Transverse colon (tissue), 4 donors: ENCODE measurements at regions not wholly inside any gene's neighbourhood (a gene's known extent, or its start where the extent isn't known, plus 50 kb on each side); places are given as distances from the start of the nearest gene placed in this dataset.

Source experiments
- DNase-seq: peaks from one replicate; pipeline ENCODE4 v3.0.0-alpha.2; 2019
- H3K27ac ChIP-seq, 4 donors: fragments of 200-600 bp; sonication (generic); 2 replicates each; pipeline ENCODE4 v1.5.1; 2016 to 2018; ENCODE audit warnings: inconsistent platforms in 4 of 4
- H3K27me3 ChIP-seq: fragments of 200-600 bp; sonication (generic); 2 replicates; pipeline ENCODE4 v1.5.1; 2017; ENCODE audit warnings: inconsistent platforms
- H3K36me3 ChIP-seq, 4 donors: fragments of 200-600 bp; sonication (generic); 2 replicates each; pipeline ENCODE4 v1.5.1; 2017 to 2019; ENCODE audit warnings: inconsistent platforms in 4 of 4
- H3K4me1 ChIP-seq, 4 donors: fragments of 200-600 bp; sonication (generic); 2 replicates each; pipeline ENCODE4 v1.5.1; 2017 to 2020; ENCODE audit warnings: inconsistent platforms in 4 of 4
- H3K4me3 ChIP-seq, 4 donors: fragments of 200-600 bp; sonication (generic); 1 replicate in 1 of 4; 2 replicates in 3 of 4; pipeline versions ENCODE4 v1.5.1 to v1.6.1; 2017 to 2019; ENCODE audit warnings: inconsistent platforms in 4 of 4
- H3K9me3 ChIP-seq, 2 donors: fragments of 200-600 bp; sonication (generic); 2 replicates each; pipeline ENCODE4 v1.5.1; 2017 to 2019; ENCODE audit warnings: inconsistent platforms in 2 of 2
- CTCF ChIP-seq, 5 experiments: fragments of 200-600 bp in 3 of 5; fragments of 450-650 bp in 2 of 5; sonication (generic) in 3 of 5; IDR thresholded peaks; 1 replicate in 2 of 5; 2 replicates in 3 of 5; pipeline ENCODE4 v1.5.1; 2016 to 2017; ENCODE audit warnings: antibody characterized with exemption in 5 of 5, inconsistent platforms in 3 of 5, mild to moderate bottlenecking in 2 of 5, moderate library complexity in 1 of 5
- EP300 ChIP-seq: sonication (generic); formaldehyde crosslinking; IDR thresholded peaks from one replicate; pipeline ENCODE4 v1.6.1; 2017; ENCODE audit warnings: antibody characterized with exemption, low read depth
- POLR2A ChIP-seq: fragments of 450-650 bp; IDR thresholded peaks from one replicate; pipeline ENCODE4 v1.6.1; 2016; ENCODE audit warnings: antibody characterized with exemption, mild to moderate bottlenecking, moderate library complexity
- POLR2AphosphoS5 ChIP-seq, 3 donors: sonication (generic); formaldehyde crosslinking; IDR thresholded peaks; one replicate each; pipeline ENCODE4 v1.6.1; 2016; ENCODE audit warnings: antibody characterized with exemption in 3 of 3
- WGBS, 2 donors: methylation state at CpG; one replicate each; pipeline ENCODE4 v1.1.5; 2018; ENCODE audit warnings: low coverage in 1 of 2; 5-methylcytosine and 5-hydroxymethylcytosine counted together
- in situ Hi-C, 4 donors: fragments of 200-750 bp; cut with MboI; loops; one replicate each; pipeline versions ENCODE4 v1.15.0 to v1.15.1; 2017; ENCODE audit warnings: low sequenced_read_pairs in 3 of 4, low pct_ligation_motif_present in 1 of 4, low pct_unique_long_range_greater_than_20kb in 1 of 4
- intact Hi-C: fragments of 100-400 bp; cut with DNase I; formaldehyde crosslinking; loops from one replicate; pipeline ENCODE4 v1.15.1; 2023; ENCODE audit warnings: low total_unique reads

GRCh38 chr3:31048143-31048542 is 153.7 kb upstream of the GADL1 start:
- H3K27me3 ChIP-seq, result no peaks in the 10 kb centered on the region
- intact Hi-C loops, result no loop called here
- H3K36me3 ChIP-seq, result no peaks in the 10 kb centered on the region
- WGBS, 2 donors, result 83 to 93% methylated on average over 2 of the region's 2 CpGs
- H3K9me3 ChIP-seq, result peaks cover under 1 to 2% of the 10 kb centered on the region in 2 donors
- in situ Hi-C loops, result no loop called here
- no peaks in the 10 kb centered on the region for H3K4me1 ChIP-seq
- TF ChIP-seq CTCF (IDR thresholded peaks at IDR 0.05), result no peak
- H3K4me3 ChIP-seq, result no peak overlapping the region
- no peak for DNase-seq
- H3K27ac ChIP-seq, result no peak overlapping the region

- Histone ChIP-seq H3K4me3 (no peak overlapping the region), H3K27ac (no peak overlapping the region), H3K27me3 (no peaks in the 10 kb centered on the region), H3K9me3 (no peaks in the 10 kb centered on the region), H3K4me1 (no peaks in the 10 kb centered on the region), H3K36me3 (no peaks in the 10 kb centered on the region)
- intact Hi-C loops (no loop called here), in situ Hi-C loops (no loop called here)
- TF ChIP-seq CTCF (IDR thresholded peaks at IDR 0.05), result no peak
- TF ChIP-seq POLR2AphosphoS5 (IDR thresholded peaks at IDR 0.05), result no peak
- no peak for TF ChIP-seq POLR2A
- TF ChIP-seq EP300, result no peak
- no peak for DNase-seq
These were observed 155.8 kb upstream of the GADL1 start for GRCh38 chr3:31050296-31050695.

GRCh38 chr3:31051226-31051625 is 156.8 kb upstream of the GADL1 start:
- no peaks in the 10 kb centered on the region for H3K4me1 ChIP-seq
- no peaks in the 10 kb centered on the region for H3K9me3 ChIP-seq
- 17 to 67% methylated on average over 1 of the region's 1 CpG for WGBS, 2 donors
- no peak overlapping the region for H3K27ac ChIP-seq
- no peaks in the 10 kb centered on the region for H3K27me3 ChIP-seq
- in situ Hi-C loops, result no loop called here
- TF ChIP-seq POLR2AphosphoS5 (IDR thresholded peaks at IDR 0.05) (no peak), EP300 (no peak), POLR2A (no peak), CTCF (IDR thresholded peaks at IDR 0.05) (no peak)
- no peak overlapping the region for H3K4me3 ChIP-seq
- DNase-seq, result no peak
- intact Hi-C loops, result no loop called here
- H3K36me3 ChIP-seq, result no peaks in the 10 kb centered on the region

- Histone ChIP-seq H3K27ac (no peak overlapping the region), H3K4me1 (no peaks in the 10 kb centered on the region), H3K27me3 (no peaks in the 10 kb centered on the region), H3K9me3 (no peaks in the 10 kb centered on the region), H3K36me3 (no peaks in the 10 kb centered on the region), H3K4me3 (no peak overlapping the region)
- intact Hi-C loops, result no loop called here
- WGBS, 2 donors, result 86 to 88% methylated on average over 1 of the region's 1 CpG
- in situ Hi-C loops, result no loop called here
- TF ChIP-seq POLR2AphosphoS5 (IDR thresholded peaks at IDR 0.05) (no peak), CTCF (IDR thresholded peaks at IDR 0.05) (no peak), POLR2A (no peak), EP300 (no peak)
- DNase-seq, result no peak
These were observed 158.8 kb upstream of the GADL1 start for GRCh38 chr3:31053299-31053698.
